Fibroblast of lung (primary cell): ENCODE measurements at regions not wholly inside any gene's neighbourhood (a gene's known extent, or its start where the extent isn't known, plus 50 kb on each side); places are given as distances from the start of the nearest gene placed in this dataset.
A peak's percentile ranks its signal among the peaks of the same experiment; 100 is the strongest.

Source experiments
- DNase-seq, 2 donors: peaks; one replicate each; pipeline versions ENCODE4 v3.0.0 to v3.0.0-alpha.2; 2010; ENCODE audit warnings: low read depth in 2 of 2
- H2AFZ ChIP-seq: 2 replicates; pipeline ENCODE4 v1.5.1; 2012; ENCODE audit warnings: low read length, control low read depth, inconsistent platforms
- H3K27ac ChIP-seq: 2 replicates; pipeline ENCODE4 v1.5.1; 2011; ENCODE audit warnings: low read length, control low read depth; ENCODE audit not compliant: insufficient read depth
- H3K27me3 ChIP-seq: 2 replicates; pipeline ENCODE4 v1.5.1; 2011; ENCODE audit warnings: mild to moderate bottlenecking, low read length; ENCODE audit not compliant: control insufficient read depth, insufficient read depth
- H3K36me3 ChIP-seq: 2 replicates; pipeline ENCODE4 v1.5.1; 2011; ENCODE audit warnings: low read length; ENCODE audit not compliant: control insufficient read depth, insufficient read depth
- H3K4me1 ChIP-seq: 2 replicates; pipeline ENCODE4 v1.5.1; 2011; ENCODE audit warnings: low read length; ENCODE audit not compliant: control insufficient read depth, insufficient read depth; ENCODE audit errors: extremely low read depth
- H3K4me2 ChIP-seq: 2 replicates; pipeline ENCODE4 v1.5.1; 2011; ENCODE audit warnings: low read length, control low read depth; ENCODE audit not compliant: insufficient read depth; ENCODE audit errors: extremely low read depth
- H3K4me3 ChIP-seq, 4 experiments: fragments of 200-600 bp in 1 of 4; sonication (generic) in 1 of 4; replicated peaks in 1 of 4; 2 replicates each; pipeline ENCODE4 v1.5.1; 2011 to 2016; ENCODE audit warnings: low read length in 4 of 4, low read depth in 3 of 4, mild to moderate bottlenecking in 3 of 4, control low read depth in 2 of 4, inconsistent platforms in 1 of 4, mixed read lengths in 1 of 4; ENCODE audit not compliant: insufficient read depth in 1 of 4; ENCODE audit errors: control extremely low read depth in 1 of 4
- H3K79me2 ChIP-seq: 2 replicates; pipeline ENCODE4 v1.5.1; 2012; ENCODE audit warnings: mild to moderate bottlenecking, low read length, inconsistent platforms; ENCODE audit not compliant: control insufficient read depth, insufficient read depth
- H3K9ac ChIP-seq: 2 replicates; pipeline ENCODE4 v1.5.1; 2011; ENCODE audit warnings: mild to moderate bottlenecking, low read length, control low read depth; ENCODE audit not compliant: insufficient read depth
- H3K9me3 ChIP-seq: 2 replicates; pipeline ENCODE4 v1.5.1; 2012; ENCODE audit warnings: low read depth, low read length; ENCODE audit not compliant: control insufficient read depth, insufficient read depth
- H4K20me1 ChIP-seq: 2 replicates; pipeline ENCODE4 v1.5.1; 2011; ENCODE audit warnings: low read length; ENCODE audit not compliant: control insufficient read depth, insufficient read depth; ENCODE audit errors: extremely low read depth
- EZH2 ChIP-seq: IDR thresholded peaks from 2 replicates; pipeline ENCODE4 v1.5.1; 2012; ENCODE audit warnings: low read length, control low read depth, mild to moderate bottlenecking; ENCODE audit errors: missing control alignments
- TF ChIP-seq, protein P1 (sequence below), 2 donors: IDR thresholded peaks in 1 of 2; conservative IDR thresholded peaks in 1 of 2; 1 replicate in 1 of 2; 2 replicates in 1 of 2; pipeline ENCODE4 v1.5.1; 2011 to 2012; ENCODE audit warnings: low read length in 2 of 2, control low read depth in 1 of 2, inconsistent platforms in 1 of 2, low read depth in 1 of 2, mild to moderate bottlenecking in 1 of 2

DNA sequence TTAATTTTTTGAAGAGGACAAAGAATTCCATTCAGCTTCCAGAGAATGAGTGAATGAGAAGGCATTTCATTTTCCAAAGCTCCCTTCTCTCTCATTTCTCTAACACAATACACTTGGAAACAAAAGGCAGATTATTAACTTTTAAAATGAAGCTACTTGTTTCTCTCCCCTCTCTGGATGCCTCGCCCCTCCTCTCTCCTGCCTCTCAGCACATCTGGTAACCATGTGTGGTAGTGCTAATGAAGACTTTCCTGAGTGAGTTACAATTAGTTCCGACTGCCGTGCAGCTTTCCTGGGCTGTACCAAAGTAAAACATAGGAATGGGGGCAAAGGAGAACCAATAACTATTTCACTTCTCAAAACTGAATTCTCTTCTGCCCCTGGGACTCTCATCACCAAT, 84.7 kb upstream of the SOX5 start:
- no peak overlapping the region for H2AFZ ChIP-seq
- no peak overlapping the region for H3K9ac ChIP-seq
- no peaks in the 10 kb centered on the region for H3K79me2 ChIP-seq
- peak; percentile 38 to 40 for DNase-seq
- H3K27me3 ChIP-seq = no peaks in the 10 kb centered on the region
- H3K4me2 ChIP-seq = peak overlapping the region; percentile 58
- no peak overlapping the region for H3K4me3 ChIP-seq
- H3K36me3 ChIP-seq = no peaks in the 10 kb centered on the region
- TF ChIP-seq EZH2 = no peak
- TF ChIP-seq, protein P1, sequence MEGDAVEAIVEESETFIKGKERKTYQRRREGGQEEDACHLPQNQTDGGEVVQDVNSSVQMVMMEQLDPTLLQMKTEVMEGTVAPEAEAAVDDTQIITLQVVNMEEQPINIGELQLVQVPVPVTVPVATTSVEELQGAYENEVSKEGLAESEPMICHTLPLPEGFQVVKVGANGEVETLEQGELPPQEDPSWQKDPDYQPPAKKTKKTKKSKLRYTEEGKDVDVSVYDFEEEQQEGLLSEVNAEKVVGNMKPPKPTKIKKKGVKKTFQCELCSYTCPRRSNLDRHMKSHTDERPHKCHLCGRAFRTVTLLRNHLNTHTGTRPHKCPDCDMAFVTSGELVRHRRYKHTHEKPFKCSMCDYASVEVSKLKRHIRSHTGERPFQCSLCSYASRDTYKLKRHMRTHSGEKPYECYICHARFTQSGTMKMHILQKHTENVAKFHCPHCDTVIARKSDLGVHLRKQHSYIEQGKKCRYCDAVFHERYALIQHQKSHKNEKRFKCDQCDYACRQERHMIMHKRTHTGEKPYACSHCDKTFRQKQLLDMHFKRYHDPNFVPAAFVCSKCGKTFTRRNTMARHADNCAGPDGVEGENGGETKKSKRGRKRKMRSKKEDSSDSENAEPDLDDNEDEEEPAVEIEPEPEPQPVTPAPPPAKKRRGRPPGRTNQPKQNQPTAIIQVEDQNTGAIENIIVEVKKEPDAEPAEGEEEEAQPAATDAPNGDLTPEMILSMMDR (conservative IDR thresholded peaks at IDR 0.05 in 1 of 2, IDR thresholded peaks at IDR 0.05 in 1 of 2; ENCODE audit: low read depth in 1 of 2, low read length in 2 of 2) = no peak
- H3K27ac ChIP-seq = no peak overlapping the region
- H3K9me3 ChIP-seq = no peaks in the 10 kb centered on the region
- peaks cover 7% of the 10 kb centered on the region for H3K4me1 ChIP-seq
- H4K20me1 ChIP-seq = no peaks in the 10 kb centered on the region

- Histone ChIP-seq H3K4me1 (no peaks in the 10 kb centered on the region), H3K9ac (no peak overlapping the region), H3K36me3 (no peaks in the 10 kb centered on the region), H3K9me3 (no peaks in the 10 kb centered on the region), H4K20me1 (no peaks in the 10 kb centered on the region), H2AFZ (no peak overlapping the region), H3K4me3 (no peak overlapping the region), H3K27ac (no peak overlapping the region), H3K4me2 (no peak overlapping the region), H3K79me2 (no peaks in the 10 kb centered on the region), H3K27me3 (no peaks in the 10 kb centered on the region)
- TF ChIP-seq, protein P1 (conservative IDR thresholded peaks at IDR 0.05 in 1 of 2, IDR thresholded peaks at IDR 0.05 in 1 of 2; ENCODE audit: low read depth in 1 of 2, low read length in 2 of 2) = no peak
- TF ChIP-seq EZH2 = no peak
- no peak for DNase-seq
These were observed 77.9 kb upstream of the SOX5 start for GRCh38 chr12:24027352-24027751.

- Histone ChIP-seq H2AFZ (no peak overlapping the region), H4K20me1 (no peaks in the 10 kb centered on the region), H3K9me3 (no peaks in the 10 kb centered on the region), H3K27me3 (no peaks in the 10 kb centered on the region), H3K36me3 (no peaks in the 10 kb centered on the region), H3K9ac (no peak overlapping the region), H3K4me2 (no peak overlapping the region), H3K79me2 (no peaks in the 10 kb centered on the region), H3K4me1 (no peaks in the 10 kb centered on the region), H3K4me3 (no peak overlapping the region), H3K27ac (no peak overlapping the region)
- DNase-seq = peak in 1 of 2 donors; percentile 31
- no peak for TF ChIP-seq EZH2
- TF ChIP-seq, protein P1 (conservative IDR thresholded peaks at IDR 0.05 in 1 of 2, IDR thresholded peaks at IDR 0.05 in 1 of 2; ENCODE audit: low read depth in 1 of 2, low read length in 2 of 2) = peak; percentile 29 to 68
These were observed 75.8 kb upstream of the SOX5 start for GRCh38 chr12:24025153-24025798.
